Transverse colon (tissue), 4 donors: ENCODE measurements at regions not wholly inside any gene's neighbourhood (a gene's known extent, or its start where the extent isn't known, plus 50 kb on each side); places are given as distances from the start of the nearest gene placed in this dataset.

ENCODE experiments used
- DNase-seq: peaks from one replicate; pipeline ENCODE4 v3.0.0-alpha.2; 2019
- H3K27ac ChIP-seq, 4 donors: fragments of 200-600 bp; sonication (generic); 2 replicates each; pipeline ENCODE4 v1.5.1; 2016 to 2018; ENCODE audit warnings: inconsistent platforms in 4 of 4
- H3K27me3 ChIP-seq: fragments of 200-600 bp; sonication (generic); 2 replicates; pipeline ENCODE4 v1.5.1; 2017; ENCODE audit warnings: inconsistent platforms
- H3K36me3 ChIP-seq, 4 donors: fragments of 200-600 bp; sonication (generic); 2 replicates each; pipeline ENCODE4 v1.5.1; 2017 to 2019; ENCODE audit warnings: inconsistent platforms in 4 of 4
- H3K4me1 ChIP-seq, 4 donors: fragments of 200-600 bp; sonication (generic); 2 replicates each; pipeline ENCODE4 v1.5.1; 2017 to 2020; ENCODE audit warnings: inconsistent platforms in 4 of 4
- H3K4me3 ChIP-seq, 4 donors: fragments of 200-600 bp; sonication (generic); 1 replicate in 1 of 4; 2 replicates in 3 of 4; pipeline versions ENCODE4 v1.5.1 to v1.6.1; 2017 to 2019; ENCODE audit warnings: inconsistent platforms in 4 of 4
- H3K9me3 ChIP-seq, 2 donors: fragments of 200-600 bp; sonication (generic); 2 replicates each; pipeline ENCODE4 v1.5.1; 2017 to 2019; ENCODE audit warnings: inconsistent platforms in 2 of 2
- CTCF ChIP-seq, 5 experiments: fragments of 200-600 bp in 3 of 5; fragments of 450-650 bp in 2 of 5; sonication (generic) in 3 of 5; IDR thresholded peaks; 1 replicate in 2 of 5; 2 replicates in 3 of 5; pipeline ENCODE4 v1.5.1; 2016 to 2017; ENCODE audit warnings: antibody characterized with exemption in 5 of 5, inconsistent platforms in 3 of 5, mild to moderate bottlenecking in 2 of 5, moderate library complexity in 1 of 5
- EP300 ChIP-seq: sonication (generic); formaldehyde crosslinking; IDR thresholded peaks from one replicate; pipeline ENCODE4 v1.6.1; 2017; ENCODE audit warnings: antibody characterized with exemption, low read depth
- POLR2A ChIP-seq: fragments of 450-650 bp; IDR thresholded peaks from one replicate; pipeline ENCODE4 v1.6.1; 2016; ENCODE audit warnings: antibody characterized with exemption, mild to moderate bottlenecking, moderate library complexity
- POLR2AphosphoS5 ChIP-seq, 3 donors: sonication (generic); formaldehyde crosslinking; IDR thresholded peaks; one replicate each; pipeline ENCODE4 v1.6.1; 2016; ENCODE audit warnings: antibody characterized with exemption in 3 of 3
- WGBS, 2 donors: methylation state at CpG; one replicate each; pipeline ENCODE4 v1.1.5; 2018; ENCODE audit warnings: low coverage in 1 of 2; 5-methylcytosine and 5-hydroxymethylcytosine counted together
- in situ Hi-C, 4 donors: fragments of 200-750 bp; cut with MboI; loops; one replicate each; pipeline versions ENCODE4 v1.15.0 to v1.15.1; 2017; ENCODE audit warnings: low sequenced_read_pairs in 3 of 4, low pct_ligation_motif_present in 1 of 4, low pct_unique_long_range_greater_than_20kb in 1 of 4
- intact Hi-C: fragments of 100-400 bp; cut with DNase I; formaldehyde crosslinking; loops from one replicate; pipeline ENCODE4 v1.15.1; 2023; ENCODE audit warnings: low total_unique reads

DNA sequence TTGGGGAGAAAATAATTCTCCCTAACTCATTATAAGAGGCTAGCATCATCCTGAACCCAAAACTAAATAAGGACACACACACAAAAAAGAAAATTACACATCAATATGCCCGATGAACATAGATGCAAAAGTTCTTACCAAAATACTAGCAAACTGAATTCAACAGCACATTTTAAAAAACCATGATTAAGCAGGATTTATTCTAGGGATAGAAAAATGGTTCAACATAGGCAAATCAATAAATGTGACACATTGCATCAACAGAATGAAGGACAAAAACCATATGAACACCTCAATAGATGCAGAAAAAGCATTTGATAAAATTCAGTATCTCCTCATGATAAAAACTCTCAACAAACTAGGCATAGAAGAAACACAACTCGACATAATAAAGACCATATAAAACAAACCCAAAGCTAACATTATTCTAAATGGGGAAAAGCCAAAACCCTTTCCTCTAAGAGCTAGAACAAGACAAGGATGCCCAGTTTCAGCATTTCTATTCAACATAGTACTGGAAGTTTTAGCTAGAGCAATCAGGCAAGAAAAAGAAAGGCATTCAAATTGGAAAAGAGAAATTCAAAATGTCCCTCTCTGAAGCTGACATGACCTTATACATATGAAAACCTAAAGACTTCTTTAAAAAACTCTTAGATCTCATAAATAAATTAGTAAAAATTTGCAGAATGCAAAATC lies 200.9 kb downstream of the NKX6-1 start:
- in situ Hi-C loops (no loop called here), intact Hi-C loops (no loop called here)
- Histone ChIP-seq H3K9me3 (no peaks in the 10 kb centered on the region), H3K27me3 (no peaks in the 10 kb centered on the region), H3K4me1 (no peaks in the 10 kb centered on the region), H3K4me3 (peak overlapping the region in 1 of 4 donors; percentile 31), H3K36me3 (no peaks in the 10 kb centered on the region), H3K27ac (peak overlapping the region in 1 of 4 donors; percentile 26)
- no peak for DNase-seq
- WGBS, 2 donors = 69 to 77% methylated on average over 2 of the region's 2 CpGs
- TF ChIP-seq EP300 (no peak), POLR2AphosphoS5 (IDR thresholded peaks at IDR 0.05) (no peak), CTCF (IDR thresholded peaks at IDR 0.05) (no peak), POLR2A (no peak)

DNA sequence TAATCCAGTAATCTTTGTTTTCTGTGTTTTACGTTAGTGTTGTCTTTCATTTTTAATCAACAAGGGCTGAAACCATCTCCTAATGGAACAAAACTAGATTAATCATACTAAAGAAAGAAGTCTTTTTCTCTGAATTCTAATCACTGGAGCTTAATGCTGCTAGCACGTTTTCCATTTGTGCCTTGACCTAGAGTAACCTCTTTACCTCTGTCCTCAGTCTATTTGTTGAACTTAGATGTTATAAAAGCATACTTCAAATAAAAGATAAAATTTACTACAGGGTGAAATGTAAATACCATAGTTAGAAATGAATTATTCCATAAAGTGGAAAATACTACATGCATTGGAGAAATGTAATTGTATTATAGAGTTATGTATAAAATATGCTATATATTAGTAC lies 207.1 kb downstream of the NKX6-1 start:
- H3K4me1 ChIP-seq = peaks cover 0 to 6% (median 2%) of the 10 kb centered on the region in 4 donors
- H3K27me3 ChIP-seq = no peaks in the 10 kb centered on the region
- no peak for TF ChIP-seq EP300
- no peak for TF ChIP-seq POLR2A
- no peak for TF ChIP-seq CTCF (IDR thresholded peaks at IDR 0.05)
- no peak for TF ChIP-seq POLR2AphosphoS5 (IDR thresholded peaks at IDR 0.05)
- 26 to 29% methylated on average over 2 of the region's 2 CpGs for WGBS, 2 donors
- in situ Hi-C loops = no loop called here
- intact Hi-C loops = no loop called here
- no peak for DNase-seq
- H3K4me3 ChIP-seq = no peak overlapping the region
- H3K27ac ChIP-seq = no peak overlapping the region
- no peaks in the 10 kb centered on the region for H3K9me3 ChIP-seq
- H3K36me3 ChIP-seq = no peaks in the 10 kb centered on the region

- TF ChIP-seq POLR2A (no peak), CTCF (IDR thresholded peaks at IDR 0.05) (no peak), POLR2AphosphoS5 (IDR thresholded peaks at IDR 0.05) (no peak), EP300 (no peak)
- H3K4me1 ChIP-seq = no peaks in the 10 kb centered on the region
- H3K27me3 ChIP-seq = no peaks in the 10 kb centered on the region
- no peaks in the 10 kb centered on the region for H3K9me3 ChIP-seq
- H3K27ac ChIP-seq = no peak overlapping the region
- H3K36me3 ChIP-seq = no peaks in the 10 kb centered on the region
- in situ Hi-C loops (no loop called here), intact Hi-C loops (no loop called here)
- DNase-seq = no peak
- 74 to 100% methylated on average over 1 to 4 of the region's 5 CpGs for WGBS, 2 donors
- no peak overlapping the region for H3K4me3 ChIP-seq
Measured at GRCh38 chr4:84286048-84286447, 213.0 kb downstream of the NKX6-1 start.

DNA sequence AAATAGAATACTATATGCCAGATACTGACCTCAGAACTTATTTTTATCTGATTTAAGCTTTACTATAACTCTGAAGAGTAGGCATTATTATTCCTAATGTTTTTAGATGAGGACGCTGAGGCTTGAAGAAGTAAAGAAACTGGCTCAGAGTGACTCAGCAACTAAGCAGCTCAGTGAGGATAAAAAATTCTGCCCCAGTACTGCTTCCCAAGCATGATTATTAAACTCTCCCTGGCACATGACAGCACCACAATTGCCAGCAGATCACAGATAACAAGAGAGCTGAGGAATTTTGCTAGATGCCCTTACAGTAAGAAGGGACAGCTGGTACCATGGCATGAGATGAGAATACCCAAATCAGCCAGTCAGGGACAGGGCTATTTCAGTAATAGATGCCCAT lies 219.4 kb downstream of the NKX6-1 start:
- H3K4me1 ChIP-seq = peaks cover 0 to 4% (median 0%) of the 10 kb centered on the region in 4 donors
- TF ChIP-seq CTCF (IDR thresholded peaks at IDR 0.05) (no peak), POLR2A (no peak), EP300 (no peak), POLR2AphosphoS5 (IDR thresholded peaks at IDR 0.05) (no peak)
- no peak overlapping the region for H3K27ac ChIP-seq
- no peak for DNase-seq
- H3K27me3 ChIP-seq = no peaks in the 10 kb centered on the region
- H3K4me3 ChIP-seq = no peak overlapping the region
- in situ Hi-C loops = no loop called here
- intact Hi-C loops = no loop called here
- WGBS, 2 donors = 75% methylated on average over 1 of the region's 1 CpG; no CpG with 5 or more reads in 1 of the 2 donors
- no peaks in the 10 kb centered on the region for H3K36me3 ChIP-seq
- no peaks in the 10 kb centered on the region for H3K9me3 ChIP-seq
